ENCODE measurements at regions not wholly inside any gene's neighbourhood (a gene's known extent, or its start where the extent isn't known, plus 50 kb on each side); places are given as distances from the start of the nearest gene placed in this dataset.

- Histone ChIP-seq H3K27me3 (replicated peaks; ENCODE audit: insufficient read depth) (no peaks in the 10 kb centered on the region), H3K36me3 (no peaks in the 10 kb centered on the region), H3K4me1 (replicated peaks) (no peaks in the 10 kb centered on the region), H3K27ac (no peak overlapping the region), H3K4me3 (no peak overlapping the region), H3K9me3 (no peaks in the 10 kb centered on the region)
- TF ChIP-seq POLR2A (IDR thresholded peaks at IDR 0.05) (no peak), POLR2AphosphoS5 (IDR thresholded peaks at IDR 0.05) (peak; percentile 90), CTCF (IDR thresholded peaks at IDR 0.05) (no peak)
- intact Hi-C loops (cut with DNase I) = no loop called here
- peak; percentile 81 for DNase-seq (ENCODE audit: low spot score)
Measured at GRCh38 chr4:14308229-14308651, 680.7 kb upstream of the BOD1L1 start.

- no peak for TF ChIP-seq POLR2AphosphoS5 (IDR thresholded peaks at IDR 0.05)
- TF ChIP-seq POLR2A (IDR thresholded peaks at IDR 0.05) = no peak
- TF ChIP-seq CTCF (IDR thresholded peaks at IDR 0.05) = no peak
- WGBS = 82% methylated on average over 2 of the region's 2 CpGs
- intact Hi-C loops (cut with DNase I) = no loop called here
- Histone ChIP-seq H3K9me3 (no peaks in the 10 kb centered on the region), H3K4me3 (no peak overlapping the region), H3K4me1 (replicated peaks) (no peaks in the 10 kb centered on the region), H3K36me3 (no peaks in the 10 kb centered on the region), H3K27ac (no peak overlapping the region), H3K27me3 (replicated peaks; ENCODE audit: insufficient read depth) (no peaks in the 10 kb centered on the region)
- DNase-seq (ENCODE audit: low spot score) = no peak
Measured at GRCh38 chr4:14309431-14309830, 681.9 kb upstream of the BOD1L1 start.

- H3K27me3 ChIP-seq (replicated peaks; ENCODE audit: insufficient read depth) = no peaks in the 10 kb centered on the region
- H3K27ac ChIP-seq = no peak overlapping the region
- no peak overlapping the region for H3K4me3 ChIP-seq
- intact Hi-C loops (cut with DNase I) = no loop called here
- no peaks in the 10 kb centered on the region for H3K36me3 ChIP-seq
- no peaks in the 10 kb centered on the region for H3K4me1 ChIP-seq (replicated peaks)
- no peaks in the 10 kb centered on the region for H3K9me3 ChIP-seq
- TF ChIP-seq POLR2AphosphoS5 (IDR thresholded peaks at IDR 0.05) (no peak), CTCF (IDR thresholded peaks at IDR 0.05) (no peak), POLR2A (IDR thresholded peaks at IDR 0.05) (no peak)
- WGBS = 80% methylated on average over 3 of the region's 3 CpGs
- DNase-seq (ENCODE audit: low spot score) = no peak
Measured at GRCh38 chr4:14313757-14314156, 686.2 kb upstream of the BOD1L1 start.

GRCh38 chr4:14315129-14315528 lies 687.2 kb upstream of the CPEB2 start:
- Histone ChIP-seq H3K4me1 (replicated peaks) (no peaks in the 10 kb centered on the region), H3K27ac (no peak overlapping the region), H3K27me3 (replicated peaks; ENCODE audit: insufficient read depth) (no peaks in the 10 kb centered on the region), H3K4me3 (no peak overlapping the region), H3K9me3 (no peaks in the 10 kb centered on the region), H3K36me3 (no peaks in the 10 kb centered on the region)
- TF ChIP-seq POLR2A (IDR thresholded peaks at IDR 0.05) (no peak), POLR2AphosphoS5 (IDR thresholded peaks at IDR 0.05) (no peak), CTCF (IDR thresholded peaks at IDR 0.05) (no peak)
- no peak for DNase-seq (ENCODE audit: low spot score)
- intact Hi-C loops (cut with DNase I) = no loop called here
- WGBS = 84% methylated on average over 3 of the region's 3 CpGs

GRCh38 chr4:14317351-14317750 lies 684.9 kb upstream of the CPEB2 start:
- 62% methylated on average over 2 of the region's 2 CpGs for WGBS
- H3K4me3 ChIP-seq = no peak overlapping the region
- H3K27me3 ChIP-seq (replicated peaks; ENCODE audit: insufficient read depth) = no peaks in the 10 kb centered on the region
- TF ChIP-seq POLR2A (IDR thresholded peaks at IDR 0.05) (no peak), POLR2AphosphoS5 (IDR thresholded peaks at IDR 0.05) (no peak), CTCF (IDR thresholded peaks at IDR 0.05) (no peak)
- DNase-seq (ENCODE audit: low spot score) = no peak
- H3K36me3 ChIP-seq = no peaks in the 10 kb centered on the region
- no peak overlapping the region for H3K27ac ChIP-seq
- H3K4me1 ChIP-seq (replicated peaks) = no peaks in the 10 kb centered on the region
- H3K9me3 ChIP-seq = no peaks in the 10 kb centered on the region
- intact Hi-C loops (cut with DNase I) = no loop called here
